Nephron (organoid): ENCODE measurements at regions not wholly inside any gene's neighbourhood (a gene's known extent, or its start where the extent isn't known, plus 50 kb on each side); places are given as distances from the start of the nearest gene placed in this dataset.

Source experiments
- H3K27ac Mint-ChIP-seq, 3 experiments: 2 replicates each; pipeline ENCODE4 v1.8.0; 2020; ENCODE audit warnings: mixed read lengths in 3 of 3, mild to moderate bottlenecking in 2 of 3, moderate library complexity in 1 of 3
- H3K27me3 Mint-ChIP-seq: 2 replicates; pipeline ENCODE4 v1.8.0; 2021; ENCODE audit warnings: low read depth, mild to moderate bottlenecking, moderate library complexity, mixed read lengths
- H3K36me3 Mint-ChIP-seq: 2 replicates; pipeline ENCODE4 v1.8.0; 2020; ENCODE audit warnings: low read depth, mixed read lengths
- H3K4me1 Mint-ChIP-seq: 2 replicates; pipeline ENCODE4 v1.8.0; 2020; ENCODE audit warnings: mixed read lengths
- H3K4me3 Mint-ChIP-seq, 3 experiments: 2 replicates each; pipeline ENCODE4 v1.8.0; 2020; ENCODE audit warnings: mild to moderate bottlenecking in 3 of 3, mixed read lengths in 3 of 3, moderate library complexity in 2 of 3
- H3K9me3 Mint-ChIP-seq: 2 replicates; pipeline ENCODE4 v1.8.0; 2020; ENCODE audit warnings: mixed read lengths
- CTCF ChIP-seq, 3 experiments: fragments of 200-600 bp; sonication (generic); IDR thresholded peaks; one replicate each; pipeline ENCODE4 v1.5.0; 2021; ENCODE audit warnings: antibody characterized with exemption in 3 of 3; ENCODE audit not compliant: unreplicated experiment in 3 of 3

DNA sequence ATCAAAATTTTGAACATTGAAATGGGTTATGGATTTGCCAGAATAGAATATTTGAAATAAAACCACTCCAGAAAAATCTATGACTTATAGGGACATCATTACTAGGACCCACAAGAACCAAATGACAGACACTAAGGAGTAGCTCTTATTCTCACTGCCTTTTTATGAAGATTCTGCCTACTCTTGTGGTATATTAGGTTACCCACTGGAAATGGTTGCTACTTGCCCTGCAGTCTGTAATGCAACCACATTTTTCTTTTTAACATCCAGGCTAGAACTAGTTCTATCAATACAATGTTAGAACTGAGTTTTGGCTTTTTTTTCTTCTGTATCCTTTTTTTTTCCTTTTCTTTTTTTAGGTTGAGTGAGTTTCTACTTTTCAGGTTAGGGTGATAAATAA, 158.9 kb downstream of the PPP1R2C start:
- no peak overlapping the region for H3K4me3 Mint-ChIP-seq
- H3K9me3 Mint-ChIP-seq, result peaks cover 4% of the 10 kb centered on the region
- no peaks in the 10 kb centered on the region for H3K27me3 Mint-ChIP-seq
- H3K4me1 Mint-ChIP-seq, result no peaks in the 10 kb centered on the region
- no peaks in the 10 kb centered on the region for H3K36me3 Mint-ChIP-seq
- no peak overlapping the region for H3K27ac Mint-ChIP-seq
- TF ChIP-seq CTCF (IDR thresholded peaks at IDR 0.05; ENCODE audit: unreplicated experiment in 3 of 3), result no peak

DNA sequence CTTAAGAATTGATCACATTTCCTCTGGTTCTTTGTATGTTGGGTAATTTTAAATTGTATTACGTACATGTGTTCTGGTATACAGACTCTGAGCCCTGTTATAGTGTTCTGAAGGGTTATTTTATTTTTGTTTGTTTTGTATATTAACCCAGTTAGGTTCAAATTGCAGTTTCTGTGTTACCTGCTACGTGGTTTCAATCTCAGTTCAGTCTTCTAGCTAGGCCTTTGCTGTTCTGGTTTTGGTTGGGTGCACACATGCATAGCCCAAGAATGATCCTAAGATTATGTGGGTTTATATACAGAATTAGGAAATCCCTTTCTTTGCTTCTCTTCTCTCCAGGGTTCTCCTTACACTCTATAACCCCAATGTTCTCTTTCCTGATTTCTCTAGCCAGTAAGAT, 161.0 kb downstream of the PPP1R2C start:
- TF ChIP-seq CTCF (IDR thresholded peaks at IDR 0.05; ENCODE audit: unreplicated experiment in 3 of 3), result no peak
- Mint-ChIP-seq H3K4me1 (no peaks in the 10 kb centered on the region), H3K4me3 (no peak overlapping the region), H3K27me3 (no peaks in the 10 kb centered on the region), H3K27ac (no peak overlapping the region), H3K9me3 (peaks cover 4% of the 10 kb centered on the region), H3K36me3 (no peaks in the 10 kb centered on the region)

DNA sequence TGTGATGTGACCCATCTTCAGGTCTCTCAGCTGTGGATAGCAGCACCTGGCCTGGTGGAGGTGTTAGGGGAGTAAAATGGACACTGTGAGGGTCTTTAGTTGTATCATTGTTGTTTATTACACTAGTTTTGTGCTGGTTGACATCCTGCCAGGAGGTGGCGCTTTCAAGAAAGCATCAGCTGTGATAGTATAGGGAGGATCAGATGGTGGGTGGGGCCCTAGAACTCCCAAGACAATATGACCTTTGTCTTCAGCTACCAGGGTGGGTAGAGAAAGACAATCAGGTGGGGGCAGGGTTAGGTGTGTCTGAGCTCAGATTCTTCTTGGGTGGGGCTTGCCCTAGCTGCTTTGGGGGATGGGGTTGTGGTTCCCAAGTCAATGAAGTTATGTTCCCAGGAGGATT, 162.8 kb downstream of the PPP1R2C start:
- peaks cover 4% of the 10 kb centered on the region for H3K9me3 Mint-ChIP-seq
- H3K36me3 Mint-ChIP-seq, result no peaks in the 10 kb centered on the region
- TF ChIP-seq CTCF (IDR thresholded peaks at IDR 0.05; ENCODE audit: unreplicated experiment in 3 of 3), result no peak
- H3K4me3 Mint-ChIP-seq, result no peak overlapping the region
- no peak overlapping the region for H3K27ac Mint-ChIP-seq
- H3K27me3 Mint-ChIP-seq, result no peaks in the 10 kb centered on the region
- no peaks in the 10 kb centered on the region for H3K4me1 Mint-ChIP-seq

DNA sequence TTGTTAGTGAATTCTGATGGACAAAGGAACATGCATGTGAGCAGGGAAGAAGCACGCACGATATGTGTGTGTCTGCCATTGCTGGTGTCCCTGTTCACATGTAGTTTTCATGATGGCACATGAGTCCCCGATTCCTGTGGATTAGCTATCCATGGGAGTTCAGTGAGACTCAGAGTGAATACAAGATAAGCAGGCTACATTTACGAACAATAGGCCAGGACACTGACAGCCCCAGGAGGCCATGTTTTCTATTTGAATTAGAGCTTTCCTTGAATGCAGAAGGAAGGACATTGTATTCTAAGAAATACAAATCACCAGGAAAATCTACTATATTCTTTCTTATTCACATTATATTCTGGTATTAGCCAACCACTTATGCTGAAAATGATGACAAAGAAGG, 171.4 kb downstream of the PPP1R2C start:
- H3K4me3 Mint-ChIP-seq, result no peak overlapping the region
- H3K27me3 Mint-ChIP-seq, result no peaks in the 10 kb centered on the region
- no peak for TF ChIP-seq CTCF (IDR thresholded peaks at IDR 0.05; ENCODE audit: unreplicated experiment in 3 of 3)
- no peaks in the 10 kb centered on the region for H3K9me3 Mint-ChIP-seq
- H3K36me3 Mint-ChIP-seq, result no peaks in the 10 kb centered on the region
- H3K27ac Mint-ChIP-seq, result no peak overlapping the region
- H3K4me1 Mint-ChIP-seq, result no peaks in the 10 kb centered on the region

DNA sequence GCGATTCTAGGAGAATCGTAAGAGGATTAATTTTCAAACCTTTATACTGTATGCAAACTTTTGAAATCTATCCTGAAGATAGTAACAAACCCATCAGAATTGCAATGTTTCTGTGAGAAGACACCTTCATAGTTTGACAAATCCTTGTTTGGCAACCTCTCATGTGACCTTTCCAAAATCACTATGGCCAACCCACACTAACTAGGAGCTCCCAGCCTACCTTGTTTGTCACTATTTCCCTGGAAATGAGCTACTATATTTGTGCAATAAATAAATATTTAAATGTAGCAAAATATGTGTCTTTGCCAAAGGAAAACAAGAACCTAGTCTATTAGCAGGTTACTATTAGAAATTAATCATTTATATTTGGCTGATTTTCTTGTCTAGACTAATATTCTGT, 173.7 kb downstream of the PPP1R2C start:
- no peaks in the 10 kb centered on the region for H3K36me3 Mint-ChIP-seq
- no peak for TF ChIP-seq CTCF (IDR thresholded peaks at IDR 0.05; ENCODE audit: unreplicated experiment in 3 of 3)

GRCh38 chrX:42603016-42603415, 174.9 kb downstream of the PPP1R2C start:
- Mint-ChIP-seq H3K9me3 (no peaks in the 10 kb centered on the region), H3K27ac (no peak overlapping the region), H3K36me3 (no peaks in the 10 kb centered on the region), H3K4me3 (no peak overlapping the region), H3K4me1 (no peaks in the 10 kb centered on the region), H3K27me3 (no peaks in the 10 kb centered on the region)
- TF ChIP-seq CTCF (IDR thresholded peaks at IDR 0.05; ENCODE audit: unreplicated experiment in 3 of 3), result no peak

More for the DNA sequence above, 173.7 kb downstream of the PPP1R2C start:
- Mint-ChIP-seq H3K27me3 (no peaks in the 10 kb centered on the region), H3K4me1 (no peaks in the 10 kb centered on the region), H3K9me3 (no peaks in the 10 kb centered on the region), H3K4me3 (no peak overlapping the region), H3K27ac (no peak overlapping the region)
